ENCODE measurements at regions not wholly inside any gene's neighbourhood (a gene's known extent, or its start where the extent isn't known, plus 50 kb on each side); places are given as distances from the start of the nearest gene placed in this dataset.

DNA sequence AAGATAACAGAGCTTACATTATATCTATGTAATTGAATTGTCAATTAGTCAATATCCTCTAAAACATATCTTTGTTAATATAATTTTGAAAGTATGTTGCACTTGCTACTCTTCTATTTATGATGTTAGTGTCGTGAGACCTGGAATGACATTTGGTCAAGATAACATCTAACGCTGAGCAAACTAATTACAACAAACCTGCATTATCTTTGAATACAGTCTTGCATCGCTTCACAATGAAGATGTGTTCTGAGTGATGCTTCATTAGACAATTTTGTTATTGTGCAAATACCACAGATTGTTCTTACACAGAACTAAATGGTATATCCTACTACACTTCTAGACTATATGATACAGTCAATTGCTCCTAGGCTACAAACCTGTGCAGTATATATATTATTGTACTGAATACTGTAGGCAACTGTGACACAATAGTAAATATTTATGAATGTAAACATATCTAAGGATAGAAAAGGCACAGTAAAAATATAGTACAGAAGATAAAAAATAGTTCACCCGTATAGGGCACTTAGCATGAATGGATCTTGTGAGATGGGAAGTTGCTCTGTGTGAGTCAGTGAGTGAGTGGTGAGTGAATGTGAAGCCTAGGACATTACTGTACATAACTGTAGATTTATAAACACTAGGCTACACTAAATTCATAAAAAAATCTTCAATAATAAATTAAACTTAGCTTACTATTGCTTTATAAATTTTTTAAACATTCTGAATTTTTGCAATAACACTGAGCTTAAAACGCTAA lies 1773.8 kb downstream of the PCDH9 start:
- TF ChIP-seq, protein P1, sequence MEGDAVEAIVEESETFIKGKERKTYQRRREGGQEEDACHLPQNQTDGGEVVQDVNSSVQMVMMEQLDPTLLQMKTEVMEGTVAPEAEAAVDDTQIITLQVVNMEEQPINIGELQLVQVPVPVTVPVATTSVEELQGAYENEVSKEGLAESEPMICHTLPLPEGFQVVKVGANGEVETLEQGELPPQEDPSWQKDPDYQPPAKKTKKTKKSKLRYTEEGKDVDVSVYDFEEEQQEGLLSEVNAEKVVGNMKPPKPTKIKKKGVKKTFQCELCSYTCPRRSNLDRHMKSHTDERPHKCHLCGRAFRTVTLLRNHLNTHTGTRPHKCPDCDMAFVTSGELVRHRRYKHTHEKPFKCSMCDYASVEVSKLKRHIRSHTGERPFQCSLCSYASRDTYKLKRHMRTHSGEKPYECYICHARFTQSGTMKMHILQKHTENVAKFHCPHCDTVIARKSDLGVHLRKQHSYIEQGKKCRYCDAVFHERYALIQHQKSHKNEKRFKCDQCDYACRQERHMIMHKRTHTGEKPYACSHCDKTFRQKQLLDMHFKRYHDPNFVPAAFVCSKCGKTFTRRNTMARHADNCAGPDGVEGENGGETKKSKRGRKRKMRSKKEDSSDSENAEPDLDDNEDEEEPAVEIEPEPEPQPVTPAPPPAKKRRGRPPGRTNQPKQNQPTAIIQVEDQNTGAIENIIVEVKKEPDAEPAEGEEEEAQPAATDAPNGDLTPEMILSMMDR (IDR thresholded peaks at IDR 0.05), result no peak
- no peak for TF ChIP-seq POLR2A (IDR thresholded peaks at IDR 0.05)
